Body of pancreas (tissue), 4 donors: ENCODE measurements at regions not wholly inside any gene's neighbourhood (a gene's known extent, or its start where the extent isn't known, plus 50 kb on each side); places are given as distances from the start of the nearest gene placed in this dataset.
"Not testable (repeated sequence)": the region's sequence is repeated elsewhere in the genome, so short reads cannot be mapped to it uniquely, and the experiment has no call there.

ENCODE experiments used
- CTCF ChIP-seq, 7 experiments: fragments of 450-650 bp in 4 of 7; fragments of 200-600 bp in 3 of 7; sonication (generic) in 3 of 7; IDR thresholded peaks; one replicate each; pipeline ENCODE4 v1.5.1; 2016 to 2019; ENCODE audit warnings: antibody characterized with exemption in 7 of 7
- POLR2A ChIP-seq, 3 donors: fragments of 450-650 bp; IDR thresholded peaks; one replicate each; pipeline ENCODE4 v1.6.1; 2016; ENCODE audit warnings: antibody characterized with exemption in 3 of 3, mild to moderate bottlenecking in 2 of 3

DNA sequence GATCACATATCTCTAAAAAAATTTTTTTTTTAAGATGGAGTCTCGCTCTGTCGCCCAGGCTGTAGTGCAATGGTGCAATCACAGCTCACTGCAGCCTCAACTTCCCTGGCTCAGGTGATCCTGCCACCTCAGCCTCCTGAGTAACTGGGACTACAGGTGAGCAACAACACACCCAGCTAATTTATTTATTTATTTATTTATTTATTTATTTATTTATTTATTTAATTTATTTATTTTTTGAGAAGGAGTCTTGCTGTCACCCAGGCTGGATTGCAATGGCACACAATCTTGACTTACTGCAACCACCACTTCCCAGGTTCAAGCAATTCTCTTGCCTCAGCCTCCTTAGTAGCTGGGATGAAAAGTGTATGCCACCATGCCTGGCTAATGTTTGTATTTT, 507.9 kb downstream of the KCNJ18 start:
- TF ChIP-seq CTCF, POLR2A (IDR thresholded peaks at IDR 0.05): not testable (repeated sequence)
